ENCODE measurements at regions not wholly inside any gene's neighbourhood (a gene's known extent, or its start where the extent isn't known, plus 50 kb on each side); places are given as distances from the start of the nearest gene placed in this dataset.

DNA sequence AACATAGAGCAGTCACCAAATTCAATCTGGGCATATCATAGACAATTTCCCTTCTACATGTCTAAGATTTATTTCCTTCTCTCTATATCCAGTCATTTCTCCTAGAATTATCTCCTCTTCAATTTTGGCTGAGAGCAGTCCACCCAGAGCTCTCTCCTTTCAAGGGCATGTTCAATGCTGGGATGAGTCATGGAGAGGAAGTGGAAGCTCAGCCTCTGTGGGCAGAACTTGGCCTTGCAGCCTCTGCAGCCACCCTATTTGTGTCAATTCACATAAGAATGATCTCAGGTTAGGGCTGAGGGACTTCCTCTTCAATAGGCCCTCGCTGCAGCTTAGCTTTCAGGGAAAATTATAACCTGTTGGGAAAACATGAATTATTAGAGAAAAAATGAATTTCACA lies 560.8 kb downstream of the POM121L12 start:
- DNase-seq (no peak), ATAC-seq (ENCODE audit: low read depth) (no peak)
- H3K4me3 ChIP-seq (ENCODE audit: insufficient read depth, low read depth, low read length) = no peak overlapping the region
- H4K8ac ChIP-seq (ENCODE audit: low read depth in 2 of 2, low read length in 2 of 2) = no peak overlapping the region
- no peak overlapping the region for H3K9ac ChIP-seq (ENCODE audit: low read depth, low read length)
- H3K27me3 ChIP-seq (ENCODE audit: control insufficient read depth, insufficient read depth, low read length) = no peaks in the 10 kb centered on the region
- no peak overlapping the region for H3K23ac ChIP-seq (ENCODE audit: low read depth, low read length)
- H3K4me2 ChIP-seq (ENCODE audit: low read depth, low read length) = no peak overlapping the region
- intact Hi-C loops (cut with micrococcal nuclease) = no loop called here
- no peak overlapping the region for H2AK9ac ChIP-seq (replicated peaks; ENCODE audit: low read depth, low read length, poor library complexity)
- no peaks in the 10 kb centered on the region for H4K20me1 ChIP-seq (ENCODE audit: insufficient read depth, low read length)
- H3K79me1 ChIP-seq (ENCODE audit: low read depth in 1 of 2, low read length in 2 of 2) = no peaks in the 10 kb centered on the region
- in situ Hi-C loops (cut with MboI; ENCODE audit: low sequenced_read_pairs) = no loop called here
- H3K27ac ChIP-seq (ENCODE audit: insufficient read depth, low read length) = no peak overlapping the region
- H2BK20ac ChIP-seq (ENCODE audit: low read depth, low read length) = no peak overlapping the region
- dilution Hi-C loops (cut with HindIII; ENCODE audit: low sequenced_read_pairs, unreplicated experiment) = no loop called here
- no peak overlapping the region for H2AFZ ChIP-seq (replicated peaks; ENCODE audit: low read length, poor library complexity)
- H3K56ac ChIP-seq (ENCODE audit: extremely low read depth, insufficient read depth, low read length) = no peak overlapping the region
- no peak overlapping the region for H2BK15ac ChIP-seq (ENCODE audit: low read depth, low read length)
- POLR2A ChIA-PET (ENCODE audit: unreplicated experiment) = no interaction called here
- H3K4me1 ChIP-seq (ENCODE audit: control insufficient read depth, insufficient read depth, low read length) = no peaks in the 10 kb centered on the region
- H3K36me3 ChIP-seq (ENCODE audit: control insufficient read depth, insufficient read depth, low read length) = no peaks in the 10 kb centered on the region
- H3K9me3 ChIP-seq (ENCODE audit: control insufficient read depth, insufficient read depth, low read length) = peaks cover 12% of the 10 kb centered on the region
- no TSS peak for BruUV-seq (replicated peaks)
- no peak overlapping the region for H3K18ac ChIP-seq (ENCODE audit: low read depth, low read length)
- H2AK5ac ChIP-seq (ENCODE audit: low read depth, low read length) = no peak overlapping the region
- no peak overlapping the region for H4K5ac ChIP-seq (ENCODE audit: low read depth, low read length)
- WGBS, 2 experiments (ENCODE audit: extremely low coverage in 2 of 2, insufficient read length in 1 of 2) = no CpG with 5 or more reads among the region's 1 CpG
- no peak overlapping the region for H2BK5ac ChIP-seq (ENCODE audit: low read depth, low read length, poor library complexity, severe bottlenecking)
- H4K91ac ChIP-seq (ENCODE audit: insufficient read depth, low read depth, low read length) = no peak overlapping the region
- H3K4ac ChIP-seq (ENCODE audit: low read depth, low read length) = no peak overlapping the region
- TF ChIP-seq, protein P1, sequence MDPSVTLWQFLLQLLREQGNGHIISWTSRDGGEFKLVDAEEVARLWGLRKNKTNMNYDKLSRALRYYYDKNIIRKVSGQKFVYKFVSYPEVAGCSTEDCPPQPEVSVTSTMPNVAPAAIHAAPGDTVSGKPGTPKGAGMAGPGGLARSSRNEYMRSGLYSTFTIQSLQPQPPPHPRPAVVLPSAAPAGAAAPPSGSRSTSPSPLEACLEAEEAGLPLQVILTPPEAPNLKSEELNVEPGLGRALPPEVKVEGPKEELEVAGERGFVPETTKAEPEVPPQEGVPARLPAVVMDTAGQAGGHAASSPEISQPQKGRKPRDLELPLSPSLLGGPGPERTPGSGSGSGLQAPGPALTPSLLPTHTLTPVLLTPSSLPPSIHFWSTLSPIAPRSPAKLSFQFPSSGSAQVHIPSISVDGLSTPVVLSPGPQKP (IDR thresholded peaks at IDR 0.05; ENCODE audit: borderline replicate concordance, low read depth, low read length) = no peak
- TF ChIP-seq RFX5 (IDR thresholded peaks at IDR 0.05; ENCODE audit: low read depth, low read length) = no peak
- TF ChIP-seq FOS (IDR thresholded peaks at IDR 0.05; ENCODE audit: low read depth, low read length) = no peak
- TF ChIP-seq NFE2L2 (IDR thresholded peaks at IDR 0.05; ENCODE audit: low read depth, low read length) = no peak
- TF ChIP-seq, protein P2, sequence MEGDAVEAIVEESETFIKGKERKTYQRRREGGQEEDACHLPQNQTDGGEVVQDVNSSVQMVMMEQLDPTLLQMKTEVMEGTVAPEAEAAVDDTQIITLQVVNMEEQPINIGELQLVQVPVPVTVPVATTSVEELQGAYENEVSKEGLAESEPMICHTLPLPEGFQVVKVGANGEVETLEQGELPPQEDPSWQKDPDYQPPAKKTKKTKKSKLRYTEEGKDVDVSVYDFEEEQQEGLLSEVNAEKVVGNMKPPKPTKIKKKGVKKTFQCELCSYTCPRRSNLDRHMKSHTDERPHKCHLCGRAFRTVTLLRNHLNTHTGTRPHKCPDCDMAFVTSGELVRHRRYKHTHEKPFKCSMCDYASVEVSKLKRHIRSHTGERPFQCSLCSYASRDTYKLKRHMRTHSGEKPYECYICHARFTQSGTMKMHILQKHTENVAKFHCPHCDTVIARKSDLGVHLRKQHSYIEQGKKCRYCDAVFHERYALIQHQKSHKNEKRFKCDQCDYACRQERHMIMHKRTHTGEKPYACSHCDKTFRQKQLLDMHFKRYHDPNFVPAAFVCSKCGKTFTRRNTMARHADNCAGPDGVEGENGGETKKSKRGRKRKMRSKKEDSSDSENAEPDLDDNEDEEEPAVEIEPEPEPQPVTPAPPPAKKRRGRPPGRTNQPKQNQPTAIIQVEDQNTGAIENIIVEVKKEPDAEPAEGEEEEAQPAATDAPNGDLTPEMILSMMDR (conservative IDR thresholded peaks at IDR 0.05; ENCODE audit: low read depth, low read length) = no peak
- no peak for TF ChIP-seq CEBPB (IDR thresholded peaks at IDR 0.05; ENCODE audit: low read depth, low read length)
- TF ChIP-seq, protein P3, sequence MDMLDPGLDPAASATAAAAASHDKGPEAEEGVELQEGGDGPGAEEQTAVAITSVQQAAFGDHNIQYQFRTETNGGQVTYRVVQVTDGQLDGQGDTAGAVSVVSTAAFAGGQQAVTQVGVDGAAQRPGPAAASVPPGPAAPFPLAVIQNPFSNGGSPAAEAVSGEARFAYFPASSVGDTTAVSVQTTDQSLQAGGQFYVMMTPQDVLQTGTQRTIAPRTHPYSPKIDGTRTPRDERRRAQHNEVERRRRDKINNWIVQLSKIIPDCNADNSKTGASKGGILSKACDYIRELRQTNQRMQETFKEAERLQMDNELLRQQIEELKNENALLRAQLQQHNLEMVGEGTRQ (IDR thresholded peaks at IDR 0.05; ENCODE audit: low read depth, low read length) = no peak
- no peak for TF ChIP-seq MAZ (IDR thresholded peaks at IDR 0.05; ENCODE audit: borderline replicate concordance, low read depth, low read length)
- no peak for TF ChIP-seq POLR2A (IDR thresholded peaks at IDR 0.05; ENCODE audit: low read depth, low read length)
- no peak for TF ChIP-seq BHLHE40 (IDR thresholded peaks at IDR 0.05; ENCODE audit: low read depth, low read length)
- no peak for TF ChIP-seq MAFK (IDR thresholded peaks at IDR 0.05; ENCODE audit: low read depth, low read length)
- no peak for TF ChIP-seq SMC3 (IDR thresholded peaks at IDR 0.05; ENCODE audit: low read depth, low read length)
- no peak for TF ChIP-seq RCOR1 (IDR thresholded peaks at IDR 0.05; ENCODE audit: insufficient replicate concordance, low read length)
- no peak for TF ChIP-seq CHD1 (IDR thresholded peaks at IDR 0.05; ENCODE audit: low read depth, low read length)
- no peak for TF ChIP-seq RAD21 (IDR thresholded peaks at IDR 0.05; ENCODE audit: low read length)
- no peak for TF ChIP-seq MXI1 (IDR thresholded peaks at IDR 0.05; ENCODE audit: borderline replicate concordance, low read depth, low read length)
- no peak overlapping the region for H2BK120ac ChIP-seq (ENCODE audit: low read depth, low read length)
- H3K14ac ChIP-seq (replicated peaks; ENCODE audit: low read depth, low read length) = no peak overlapping the region
- CTCF ChIA-PET = no interaction called here
- H3K9me1 ChIP-seq (ENCODE audit: insufficient read depth, low read length) = no peaks in the 10 kb centered on the region
